Right atrium auricular region (tissue), 2 donors: ENCODE measurements at regions not wholly inside any gene's neighbourhood (a gene's known extent, or its start where the extent isn't known, plus 50 kb on each side); places are given as distances from the start of the nearest gene placed in this dataset.

Experiments used
- DNase-seq: peaks from one replicate; pipeline ENCODE4 v3.0.0-alpha.2; 2019; ENCODE audit warnings: low spot score
- H3K27ac ChIP-seq, 2 donors: fragments of 200-600 bp; sonication (generic); 1 replicate in 1 of 2; 2 replicates in 1 of 2; pipeline ENCODE4 v1.5.1; 2016 to 2019
- H3K27me3 ChIP-seq, 2 donors: fragments of 200-600 bp; sonication (generic); one replicate each; pipeline versions ENCODE4 v1.5.1 to v1.6.0; 2017 to 2019
- H3K36me3 ChIP-seq: fragments of 200-600 bp; sonication (generic); one replicate; pipeline ENCODE4 v1.5.1; 2016
- H3K4me1 ChIP-seq, 2 donors: fragments of 200-600 bp; sonication (generic); one replicate each; pipeline versions ENCODE4 v1.5.1 to v1.6.0; 2017 to 2019
- H3K4me3 ChIP-seq, 2 donors: fragments of 200-600 bp; sonication (generic); 1 replicate in 1 of 2; 2 replicates in 1 of 2; pipeline ENCODE4 v1.5.1; 2017 to 2019; ENCODE audit warnings: mild to moderate bottlenecking in 1 of 2, moderate library complexity in 1 of 2
- H3K9me3 ChIP-seq, 2 donors: fragments of 200-600 bp; sonication (generic); one replicate each; pipeline ENCODE4 v1.5.1; 2019
- TF ChIP-seq, protein P1 (sequence below), 2 donors: fragments of 200-600 bp; sonication (generic); IDR thresholded peaks; one replicate each; pipeline ENCODE4 v1.5.1; 2019; ENCODE audit warnings: antibody characterized with exemption in 2 of 2

DNA sequence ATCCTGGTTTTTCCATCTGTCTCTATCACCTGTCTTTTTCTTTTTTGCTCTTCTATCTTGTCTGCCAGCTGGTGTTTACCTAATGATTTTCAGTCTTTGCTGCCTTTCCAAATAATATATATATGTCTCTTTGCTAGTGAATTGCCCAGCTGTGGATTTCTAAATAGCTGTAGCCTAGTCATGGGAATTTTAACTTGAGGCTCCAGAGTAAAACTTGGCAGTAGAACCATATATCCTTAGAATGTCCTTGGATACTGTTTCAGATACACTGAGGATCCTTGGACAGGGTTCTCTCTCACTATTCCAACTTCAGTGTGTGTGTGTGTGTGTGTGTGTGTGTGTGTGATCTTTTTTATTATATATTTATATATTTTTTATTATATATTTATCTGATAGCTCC, 2285.3 kb downstream of the LRRC4C start:
- H3K4me3 ChIP-seq, result no peak overlapping the region
- H3K9me3 ChIP-seq, result no peaks in the 10 kb centered on the region
- no peak overlapping the region for H3K27ac ChIP-seq
- H3K36me3 ChIP-seq, result no peaks in the 10 kb centered on the region
- H3K4me1 ChIP-seq, result no peaks in the 10 kb centered on the region
- TF ChIP-seq, protein P1, sequence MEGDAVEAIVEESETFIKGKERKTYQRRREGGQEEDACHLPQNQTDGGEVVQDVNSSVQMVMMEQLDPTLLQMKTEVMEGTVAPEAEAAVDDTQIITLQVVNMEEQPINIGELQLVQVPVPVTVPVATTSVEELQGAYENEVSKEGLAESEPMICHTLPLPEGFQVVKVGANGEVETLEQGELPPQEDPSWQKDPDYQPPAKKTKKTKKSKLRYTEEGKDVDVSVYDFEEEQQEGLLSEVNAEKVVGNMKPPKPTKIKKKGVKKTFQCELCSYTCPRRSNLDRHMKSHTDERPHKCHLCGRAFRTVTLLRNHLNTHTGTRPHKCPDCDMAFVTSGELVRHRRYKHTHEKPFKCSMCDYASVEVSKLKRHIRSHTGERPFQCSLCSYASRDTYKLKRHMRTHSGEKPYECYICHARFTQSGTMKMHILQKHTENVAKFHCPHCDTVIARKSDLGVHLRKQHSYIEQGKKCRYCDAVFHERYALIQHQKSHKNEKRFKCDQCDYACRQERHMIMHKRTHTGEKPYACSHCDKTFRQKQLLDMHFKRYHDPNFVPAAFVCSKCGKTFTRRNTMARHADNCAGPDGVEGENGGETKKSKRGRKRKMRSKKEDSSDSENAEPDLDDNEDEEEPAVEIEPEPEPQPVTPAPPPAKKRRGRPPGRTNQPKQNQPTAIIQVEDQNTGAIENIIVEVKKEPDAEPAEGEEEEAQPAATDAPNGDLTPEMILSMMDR (IDR thresholded peaks at IDR 0.05), result no peak
- no peak for DNase-seq
- H3K27me3 ChIP-seq, result no peaks in the 10 kb centered on the region

DNA sequence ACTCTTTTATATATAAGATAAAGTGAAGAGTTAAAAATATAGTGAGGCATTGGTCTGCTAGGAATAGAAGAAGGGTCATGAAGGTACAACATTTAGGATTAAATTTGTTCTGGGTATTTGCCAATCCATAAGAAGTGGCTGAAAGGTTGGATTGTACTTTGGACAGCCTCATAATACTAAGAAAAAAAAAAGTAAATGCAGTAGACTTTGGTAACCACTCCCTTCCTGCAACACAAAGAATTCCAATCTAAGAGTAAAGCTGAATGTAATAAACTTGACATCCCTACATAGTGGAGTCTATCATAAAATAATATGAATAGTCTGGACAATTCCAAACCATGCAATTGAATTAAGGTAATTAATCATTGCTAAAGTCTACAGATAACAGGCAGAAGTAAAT, 2294.4 kb downstream of the LRRC4C start:
- H3K27ac ChIP-seq, result no peak overlapping the region
- H3K36me3 ChIP-seq, result no peaks in the 10 kb centered on the region
- no peaks in the 10 kb centered on the region for H3K4me1 ChIP-seq
- no peaks in the 10 kb centered on the region for H3K9me3 ChIP-seq
- no peaks in the 10 kb centered on the region for H3K27me3 ChIP-seq
- TF ChIP-seq, protein P1 (IDR thresholded peaks at IDR 0.05), result no peak
- H3K4me3 ChIP-seq, result no peak overlapping the region
- no peak for DNase-seq

DNA sequence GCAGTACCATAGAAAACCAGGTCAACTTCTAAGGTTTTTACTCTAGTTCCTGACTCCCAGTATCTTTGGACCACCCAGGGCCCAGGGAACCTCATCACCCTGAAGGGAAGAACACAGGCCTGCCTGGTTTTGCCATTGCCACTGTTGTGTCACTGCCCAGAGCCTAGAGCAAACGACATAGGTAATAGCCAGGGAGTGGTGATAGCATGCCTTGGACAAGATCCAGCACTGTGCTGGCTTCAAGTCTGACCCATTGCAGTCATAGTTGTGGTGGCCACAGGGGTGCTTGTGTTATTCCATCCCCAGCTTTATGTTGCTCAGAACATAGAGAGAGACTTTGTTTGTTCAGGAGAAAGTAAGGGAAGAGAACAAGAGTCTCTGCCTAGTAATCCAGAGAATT, 2310.2 kb downstream of the LRRC4C start:
- H3K36me3 ChIP-seq, result no peaks in the 10 kb centered on the region
- no peaks in the 10 kb centered on the region for H3K27me3 ChIP-seq
- TF ChIP-seq, protein P1 (IDR thresholded peaks at IDR 0.05), result no peak
- no peak overlapping the region for H3K4me3 ChIP-seq
- no peak for DNase-seq
- H3K4me1 ChIP-seq, result no peaks in the 10 kb centered on the region
- no peaks in the 10 kb centered on the region for H3K9me3 ChIP-seq
- H3K27ac ChIP-seq, result no peak overlapping the region

DNA sequence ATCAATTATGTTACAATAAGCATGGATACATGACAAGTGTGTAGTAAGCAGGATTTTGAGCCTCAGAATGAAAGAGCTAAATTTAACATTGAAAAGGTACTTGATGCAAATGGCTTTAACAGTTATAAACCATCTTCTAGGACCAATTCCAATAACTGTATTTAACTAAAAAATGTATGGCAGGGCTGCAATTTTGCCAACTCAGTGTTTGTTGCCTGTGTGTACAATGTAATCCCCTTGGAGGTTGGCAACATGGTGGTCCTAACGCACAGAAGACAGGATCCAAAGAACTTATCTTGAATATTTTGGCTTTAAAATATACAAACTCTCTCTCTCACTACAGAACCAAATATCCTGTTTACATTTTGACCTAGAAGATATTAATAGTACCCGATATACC, 2314.1 kb downstream of the LRRC4C start:
- Histone ChIP-seq H3K4me1 (no peaks in the 10 kb centered on the region), H3K9me3 (no peaks in the 10 kb centered on the region), H3K27me3 (no peaks in the 10 kb centered on the region), H3K4me3 (no peak overlapping the region), H3K36me3 (no peaks in the 10 kb centered on the region), H3K27ac (no peak overlapping the region)
- no peak for DNase-seq
- TF ChIP-seq, protein P1 (IDR thresholded peaks at IDR 0.05), result no peak

DNA sequence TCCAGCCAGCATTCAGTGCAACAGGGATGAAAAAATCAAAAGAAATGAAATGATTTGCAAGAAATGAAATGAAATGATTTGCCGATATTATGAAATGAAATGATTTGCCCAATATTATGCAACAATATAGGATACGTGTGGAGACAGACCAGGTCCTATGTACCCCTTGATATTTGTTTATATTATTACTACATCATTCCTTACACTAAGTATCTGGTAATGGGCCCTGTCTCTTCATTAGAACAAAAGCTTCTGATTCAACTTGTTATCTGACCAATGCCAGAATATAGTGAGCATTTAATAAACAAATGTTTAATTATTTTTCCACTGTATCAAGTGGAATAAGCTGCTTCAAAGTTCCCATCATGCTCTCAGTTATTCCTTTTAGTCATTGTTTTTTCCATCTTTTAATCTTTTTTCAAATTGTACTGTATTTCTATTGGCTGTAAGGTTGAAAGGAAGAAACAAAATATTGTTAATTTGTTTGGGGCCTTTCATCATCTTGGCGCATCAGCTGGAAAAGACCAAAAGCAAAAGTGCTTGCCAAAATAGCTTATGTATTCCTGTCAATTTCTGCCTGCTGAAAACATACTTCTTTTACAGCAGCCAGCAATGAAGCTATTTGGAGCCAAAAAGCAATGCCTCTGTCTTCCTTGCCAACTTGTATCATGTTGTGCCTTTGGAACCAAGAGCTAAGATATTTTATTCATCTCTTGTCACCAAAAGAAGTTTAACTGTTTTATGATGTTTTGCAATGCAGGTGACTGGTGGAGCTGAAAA, 2314.9 kb downstream of the LRRC4C start:
- no peaks in the 10 kb centered on the region for H3K36me3 ChIP-seq
- H3K9me3 ChIP-seq, result no peaks in the 10 kb centered on the region
- H3K4me1 ChIP-seq, result no peaks in the 10 kb centered on the region
- TF ChIP-seq, protein P1 (IDR thresholded peaks at IDR 0.05), result no peak
- no peak overlapping the region for H3K27ac ChIP-seq
- H3K4me3 ChIP-seq, result no peak overlapping the region
- no peaks in the 10 kb centered on the region for H3K27me3 ChIP-seq
- no peak for DNase-seq

DNA sequence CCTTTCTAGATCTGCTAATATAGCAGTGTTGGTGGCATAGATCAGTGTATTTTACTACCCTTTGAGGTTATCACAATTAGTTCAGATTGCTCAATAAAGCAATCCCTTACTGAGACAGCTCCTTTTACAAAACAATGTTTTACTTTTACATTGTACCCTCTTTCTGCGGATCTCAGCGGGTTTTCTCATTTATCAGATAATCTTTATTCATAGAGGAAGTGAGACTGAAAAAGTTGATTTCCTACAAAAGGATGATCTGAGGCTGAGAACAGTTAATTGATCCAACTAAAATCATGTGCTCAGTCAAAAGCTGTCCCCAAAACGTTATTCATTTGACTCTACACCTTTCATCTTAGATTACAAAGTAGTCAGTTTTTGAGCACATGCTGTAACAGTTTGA, 2319.9 kb downstream of the LRRC4C start:
- Histone ChIP-seq H3K4me3 (no peak overlapping the region), H3K4me1 (no peaks in the 10 kb centered on the region), H3K9me3 (peaks cover 0 to 4% of the 10 kb centered on the region in 2 donors), H3K27ac (no peak overlapping the region), H3K27me3 (no peaks in the 10 kb centered on the region), H3K36me3 (no peaks in the 10 kb centered on the region)
- DNase-seq, result no peak
- TF ChIP-seq, protein P1 (IDR thresholded peaks at IDR 0.05), result no peak
